ENCODE measurements at regions not wholly inside any gene's neighbourhood (a gene's known extent, or its start where the extent isn't known, plus 50 kb on each side); places are given as distances from the start of the nearest gene placed in this dataset.

DNA sequence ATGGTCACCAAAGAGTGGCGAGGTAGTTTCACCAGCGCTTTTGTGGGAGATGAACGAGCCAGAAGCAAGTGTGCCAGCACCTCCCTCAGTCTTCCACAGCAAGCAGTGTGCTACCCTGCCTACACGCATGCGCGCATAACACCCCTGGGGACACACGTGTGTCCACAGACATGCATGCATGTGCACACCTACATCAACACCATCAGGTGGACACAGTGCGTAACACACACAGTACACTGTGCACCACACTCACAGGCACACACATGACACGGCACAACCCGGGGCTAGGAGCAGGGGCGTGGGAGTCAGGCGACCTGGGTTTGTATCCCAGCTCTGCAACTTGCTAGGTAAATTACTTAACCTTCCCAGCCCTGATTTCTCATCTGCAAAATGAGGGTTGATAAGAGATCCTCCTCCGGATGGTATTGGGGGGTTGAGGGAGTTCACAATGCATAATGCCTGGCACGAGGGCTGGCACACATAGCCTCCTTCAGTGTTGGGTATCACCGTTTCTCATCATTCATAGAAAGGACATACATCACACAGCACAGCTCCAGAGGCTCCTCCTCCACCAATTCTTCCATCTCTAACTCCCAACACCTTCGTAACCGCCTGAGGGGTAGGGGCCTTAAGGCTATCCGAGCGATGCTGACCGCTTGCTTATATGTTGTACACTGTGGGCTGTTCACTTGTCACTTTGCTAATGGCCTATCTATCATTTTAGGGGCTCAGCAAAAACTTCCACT is 174.9 kb downstream of the SMAD6 start (continued):
- no peak for TF ChIP-seq JUNB (IDR thresholded peaks at IDR 0.05; ENCODE audit: unreplicated experiment)
- no peak for TF ChIP-seq ZNF114 (CRISPR knock-in tag; IDR thresholded peaks at IDR 0.05)
- no peak for TF ChIP-seq CREB1 (CRISPR knock-in tag; IDR thresholded peaks at IDR 0.05; ENCODE audit: low read depth)

DNA sequence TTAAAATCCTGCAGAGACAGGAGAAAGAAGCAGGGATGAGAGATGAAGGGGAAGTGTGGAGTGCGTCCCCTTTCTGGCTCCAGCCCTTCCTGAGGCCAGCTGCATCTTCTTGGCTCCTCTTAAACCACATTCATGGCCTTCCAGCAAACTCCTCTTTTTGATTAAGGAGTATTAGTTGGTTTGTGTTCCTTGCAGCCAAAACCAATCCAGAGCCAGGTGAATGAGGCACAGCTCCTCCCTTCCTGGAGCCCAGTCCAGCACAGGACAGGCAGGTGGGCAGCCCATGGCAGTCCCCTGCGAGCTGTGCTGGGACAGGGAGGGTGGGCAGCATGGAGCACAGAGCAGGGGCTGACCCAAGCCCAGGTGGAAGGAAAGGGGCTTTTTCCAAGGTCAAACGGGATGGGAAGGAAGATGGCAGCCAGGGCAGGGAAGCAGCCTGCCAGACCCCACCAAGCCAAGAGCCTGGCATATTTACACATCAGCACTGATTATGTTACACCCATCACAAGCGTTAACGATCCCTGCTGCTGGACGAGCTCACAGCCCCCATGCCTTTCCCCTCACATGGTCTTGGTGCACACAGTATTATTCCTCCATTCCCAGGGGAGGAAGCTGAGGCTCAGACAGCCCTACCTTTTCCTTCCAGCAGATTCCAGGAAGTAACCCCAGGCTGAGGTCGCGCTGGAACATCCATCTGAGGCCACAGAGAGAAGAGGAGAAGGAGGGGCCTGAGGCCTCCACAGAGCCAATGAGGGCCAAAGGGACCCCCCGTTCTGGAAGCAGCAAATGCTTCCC is 175.6 kb downstream of the SMAD6 start:
- Histone ChIP-seq H4K20me1 (replicated peaks; ENCODE audit: insufficient read depth) (no peaks in the 10 kb centered on the region), H2AFZ (no peak overlapping the region), H3K27ac (ENCODE audit: low read depth) (no peak overlapping the region)

DNA sequence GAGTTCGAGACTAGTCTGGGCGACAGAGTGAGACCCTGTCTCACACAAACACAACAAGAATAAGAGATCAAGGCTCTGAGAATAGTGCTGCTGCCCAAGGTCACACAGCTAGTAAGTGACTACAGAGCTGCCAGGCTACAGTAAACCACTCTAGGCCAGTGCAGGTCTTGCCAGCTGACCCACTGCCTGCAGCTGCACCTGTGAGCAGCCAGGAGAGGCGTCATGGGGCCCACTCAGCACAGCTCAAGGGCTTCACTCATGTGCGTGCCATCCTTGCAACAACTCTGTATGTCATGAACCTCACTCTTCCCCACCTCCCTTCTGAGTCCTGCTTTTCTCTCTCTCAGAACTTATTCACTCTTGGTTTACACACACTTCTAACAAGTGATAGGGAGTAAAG is 176.7 kb downstream of the SMAD6 start:
- Histone ChIP-seq H3K27ac (ENCODE audit: low read depth) (no peak overlapping the region), H2AFZ (no peak overlapping the region), H3K9me2 (ENCODE audit: insufficient read depth) (no peaks in the 10 kb centered on the region), H3K36me3 (ENCODE audit: insufficient read depth) (no peaks in the 10 kb centered on the region), H3K4me1 (ENCODE audit: insufficient read depth) (peaks cover 4% of the 10 kb centered on the region), H3K4me3 (no peak overlapping the region), H4K20me1 (replicated peaks; ENCODE audit: insufficient read depth) (no peaks in the 10 kb centered on the region), H3F3A (replicated peaks; ENCODE audit: low read depth) (no peaks in the 10 kb centered on the region), H3K27me3 (ENCODE audit: insufficient read depth) (no peaks in the 10 kb centered on the region), H3K79me2 (replicated peaks; ENCODE audit: insufficient read depth) (no peaks in the 10 kb centered on the region), H3K4me2 (no peak overlapping the region)
- no peak overlapping the region for H3K27ac Mint-ChIP-seq
- no peaks in the 10 kb centered on the region; the same call in 2 of the 3 replicates for H3K9me3 Mint-ChIP-seq
- H3K4me3 Mint-ChIP-seq = no peak overlapping the region
- peaks cover 12% of the 10 kb centered on the region for H3K4me1 Mint-ChIP-seq
- H3K36me3 Mint-ChIP-seq (ENCODE audit: low read depth) = no peaks in the 10 kb centered on the region
- peaks cover 19% of the 10 kb centered on the region for H3K27me3 Mint-ChIP-seq (ENCODE audit: insufficient read depth, low read depth, poor library complexity)
- no peak for DNase-seq (ENCODE audit: low spot score)
- no peak for ATAC-seq
- TF ChIP-seq EZH2phosphoT487 (IDR thresholded peaks at IDR 0.05; ENCODE audit: unreplicated experiment) (no peak), CREB1 (CRISPR knock-in tag; IDR thresholded peaks at IDR 0.05; ENCODE audit: low read depth) (no peak), POLR2AphosphoS5 (IDR thresholded peaks at IDR 0.05; ENCODE audit: low read depth) (no peak), EZH2 (IDR thresholded peaks at IDR 0.05; ENCODE audit: low read depth, unreplicated experiment) (no peak), NANOG (IDR thresholded peaks at IDR 0.05; ENCODE audit: borderline replicate concordance) (no peak), ZNF331 (CRISPR knock-in tag; IDR thresholded peaks at IDR 0.05; ENCODE audit: low read depth) (no peak)
- TF ChIP-seq, protein P1, sequence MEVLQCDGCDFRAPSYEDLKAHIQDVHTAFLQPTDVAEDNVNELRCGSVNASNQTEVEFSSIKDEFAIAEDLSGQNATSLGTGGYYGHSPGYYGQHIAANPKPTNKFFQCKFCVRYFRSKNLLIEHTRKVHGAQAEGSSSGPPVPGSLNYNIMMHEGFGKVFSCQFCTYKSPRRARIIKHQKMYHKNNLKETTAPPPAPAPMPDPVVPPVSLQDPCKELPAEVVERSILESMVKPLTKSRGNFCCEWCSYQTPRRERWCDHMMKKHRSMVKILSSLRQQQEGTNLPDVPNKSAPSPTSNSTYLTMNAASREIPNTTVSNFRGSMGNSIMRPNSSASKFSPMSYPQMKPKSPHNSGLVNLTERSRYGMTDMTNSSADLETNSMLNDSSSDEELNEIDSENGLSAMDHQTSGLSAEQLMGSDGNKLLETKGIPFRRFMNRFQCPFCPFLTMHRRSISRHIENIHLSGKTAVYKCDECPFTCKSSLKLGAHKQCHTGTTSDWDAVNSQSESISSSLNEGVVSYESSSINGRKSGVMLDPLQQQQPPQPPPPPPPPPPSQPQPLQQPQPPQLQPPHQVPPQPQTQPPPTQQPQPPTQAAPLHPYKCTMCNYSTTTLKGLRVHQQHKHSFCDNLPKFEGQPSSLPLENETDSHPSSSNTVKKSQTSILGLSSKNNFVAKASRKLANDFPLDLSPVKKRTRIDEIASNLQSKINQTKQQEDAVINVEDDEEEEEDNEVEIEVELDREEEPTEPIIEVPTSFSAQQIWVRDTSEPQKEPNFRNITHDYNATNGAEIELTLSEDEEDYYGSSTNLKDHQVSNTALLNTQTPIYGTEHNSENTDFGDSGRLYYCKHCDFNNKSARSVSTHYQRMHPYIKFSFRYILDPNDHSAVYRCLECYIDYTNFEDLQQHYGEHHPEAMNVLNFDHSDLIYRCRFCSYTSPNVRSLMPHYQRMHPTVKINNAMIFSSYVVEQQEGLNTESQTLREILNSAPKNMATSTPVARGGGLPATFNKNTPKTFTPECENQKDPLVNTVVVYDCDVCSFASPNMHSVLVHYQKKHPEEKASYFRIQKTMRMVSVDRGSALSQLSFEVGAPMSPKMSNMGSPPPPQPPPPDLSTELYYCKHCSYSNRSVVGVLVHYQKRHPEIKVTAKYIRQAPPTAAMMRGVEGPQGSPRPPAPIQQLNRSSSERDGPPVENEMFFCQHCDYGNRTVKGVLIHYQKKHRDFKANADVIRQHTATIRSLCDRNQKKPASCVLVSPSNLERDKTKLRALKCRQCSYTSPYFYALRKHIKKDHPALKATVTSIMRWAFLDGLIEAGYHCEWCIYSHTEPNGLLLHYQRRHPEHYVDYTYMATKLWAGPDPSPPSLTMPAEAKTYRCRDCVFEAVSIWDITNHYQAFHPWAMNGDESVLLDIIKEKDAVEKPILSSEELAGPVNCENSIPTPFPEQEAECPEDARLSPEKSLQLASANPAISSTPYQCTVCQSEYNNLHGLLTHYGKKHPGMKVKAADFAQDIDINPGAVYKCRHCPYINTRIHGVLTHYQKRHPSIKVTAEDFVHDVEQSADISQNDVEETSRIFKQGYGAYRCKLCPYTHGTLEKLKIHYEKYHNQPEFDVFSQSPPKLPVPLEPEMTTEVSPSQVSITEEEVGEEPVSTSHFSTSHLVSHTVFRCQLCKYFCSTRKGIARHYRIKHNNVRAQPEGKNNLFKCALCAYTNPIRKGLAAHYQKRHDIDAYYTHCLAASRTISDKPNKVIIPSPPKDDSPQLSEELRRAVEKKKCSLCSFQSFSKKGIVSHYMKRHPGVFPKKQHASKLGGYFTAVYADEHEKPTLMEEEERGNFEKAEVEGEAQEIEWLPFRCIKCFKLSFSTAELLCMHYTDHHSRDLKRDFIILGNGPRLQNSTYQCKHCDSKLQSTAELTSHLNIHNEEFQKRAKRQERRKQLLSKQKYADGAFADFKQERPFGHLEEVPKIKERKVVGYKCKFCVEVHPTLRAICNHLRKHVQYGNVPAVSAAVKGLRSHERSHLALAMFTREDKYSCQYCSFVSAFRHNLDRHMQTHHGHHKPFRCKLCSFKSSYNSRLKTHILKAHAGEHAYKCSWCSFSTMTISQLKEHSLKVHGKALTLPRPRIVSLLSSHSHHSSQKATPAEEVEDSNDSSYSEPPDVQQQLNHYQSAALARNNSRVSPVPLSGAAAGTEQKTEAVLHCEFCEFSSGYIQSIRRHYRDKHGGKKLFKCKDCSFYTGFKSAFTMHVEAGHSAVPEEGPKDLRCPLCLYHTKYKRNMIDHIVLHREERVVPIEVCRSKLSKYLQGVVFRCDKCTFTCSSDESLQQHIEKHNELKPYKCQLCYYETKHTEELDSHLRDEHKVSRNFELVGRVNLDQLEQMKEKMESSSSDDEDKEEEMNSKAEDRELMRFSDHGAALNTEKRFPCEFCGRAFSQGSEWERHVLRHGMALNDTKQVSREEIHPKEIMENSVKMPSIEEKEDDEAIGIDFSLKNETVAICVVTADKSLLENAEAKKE (CRISPR knock-in tag; IDR thresholded peaks at IDR 0.05) = no peak
- TF ChIP-seq, protein P2, sequence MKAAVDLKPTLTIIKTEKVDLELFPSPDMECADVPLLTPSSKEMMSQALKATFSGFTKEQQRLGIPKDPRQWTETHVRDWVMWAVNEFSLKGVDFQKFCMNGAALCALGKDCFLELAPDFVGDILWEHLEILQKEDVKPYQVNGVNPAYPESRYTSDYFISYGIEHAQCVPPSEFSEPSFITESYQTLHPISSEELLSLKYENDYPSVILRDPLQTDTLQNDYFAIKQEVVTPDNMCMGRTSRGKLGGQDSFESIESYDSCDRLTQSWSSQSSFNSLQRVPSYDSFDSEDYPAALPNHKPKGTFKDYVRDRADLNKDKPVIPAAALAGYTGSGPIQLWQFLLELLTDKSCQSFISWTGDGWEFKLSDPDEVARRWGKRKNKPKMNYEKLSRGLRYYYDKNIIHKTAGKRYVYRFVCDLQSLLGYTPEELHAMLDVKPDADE (IDR thresholded peaks at IDR 0.05) = no peak

More for the DNA sequence above, 175.6 kb downstream of the SMAD6 start:
- ATAC-seq (no peak), DNase-seq (ENCODE audit: low spot score) (no peak)
- Histone ChIP-seq H3K4me1 (ENCODE audit: insufficient read depth) (no peaks in the 10 kb centered on the region), H3K36me3 (ENCODE audit: insufficient read depth) (no peaks in the 10 kb centered on the region), H3K27me3 (ENCODE audit: insufficient read depth) (no peaks in the 10 kb centered on the region), H3F3A (replicated peaks; ENCODE audit: low read depth) (no peaks in the 10 kb centered on the region), H3K4me2 (no peak overlapping the region), H3K9me2 (ENCODE audit: insufficient read depth) (no peaks in the 10 kb centered on the region), H3K4me3 (no peak overlapping the region), H3K79me2 (replicated peaks; ENCODE audit: insufficient read depth) (no peaks in the 10 kb centered on the region)
- no peaks in the 10 kb centered on the region; the same call in 2 of the 3 replicates for H3K9me3 Mint-ChIP-seq
- peaks cover 12% of the 10 kb centered on the region for H3K27me3 Mint-ChIP-seq (ENCODE audit: insufficient read depth, low read depth, poor library complexity)
- H3K36me3 Mint-ChIP-seq (ENCODE audit: low read depth) = no peaks in the 10 kb centered on the region
- H3K4me3 Mint-ChIP-seq = no peak overlapping the region
- peaks cover 4% of the 10 kb centered on the region for H3K4me1 Mint-ChIP-seq
- no peak for TF ChIP-seq POLR2AphosphoS5 (IDR thresholded peaks at IDR 0.05; ENCODE audit: low read depth)
- H3K27ac Mint-ChIP-seq = no peak overlapping the region

All from GM23338 (cell line).